Fibroblast of the aortic adventitia (primary cell): ENCODE measurements at regions not wholly inside any gene's neighbourhood (a gene's known extent, or its start where the extent isn't known, plus 50 kb on each side); places are given as distances from the start of the nearest gene placed in this dataset.

Source experiments
- DNase-seq: peaks from one replicate; pipeline ENCODE4 v3.0.0-alpha.2; 2010; ENCODE audit warnings: low read depth
- H3K4me3 ChIP-seq: 2 replicates; pipeline ENCODE4 v1.5.1; 2011; ENCODE audit warnings: low read depth, mild to moderate bottlenecking, control low read depth, low read length, moderate library complexity
- TF ChIP-seq, protein P1 (sequence below): IDR thresholded peaks from 2 replicates; pipeline ENCODE4 v1.5.1; 2011; ENCODE audit warnings: mild to moderate bottlenecking, low read length, control low read depth, inconsistent platforms; ENCODE audit not compliant: insufficient read depth

GRCh38 chr7:80563561-80564327 lies 51.9 kb upstream of the GNAT3 start:
- TF ChIP-seq, protein P1, sequence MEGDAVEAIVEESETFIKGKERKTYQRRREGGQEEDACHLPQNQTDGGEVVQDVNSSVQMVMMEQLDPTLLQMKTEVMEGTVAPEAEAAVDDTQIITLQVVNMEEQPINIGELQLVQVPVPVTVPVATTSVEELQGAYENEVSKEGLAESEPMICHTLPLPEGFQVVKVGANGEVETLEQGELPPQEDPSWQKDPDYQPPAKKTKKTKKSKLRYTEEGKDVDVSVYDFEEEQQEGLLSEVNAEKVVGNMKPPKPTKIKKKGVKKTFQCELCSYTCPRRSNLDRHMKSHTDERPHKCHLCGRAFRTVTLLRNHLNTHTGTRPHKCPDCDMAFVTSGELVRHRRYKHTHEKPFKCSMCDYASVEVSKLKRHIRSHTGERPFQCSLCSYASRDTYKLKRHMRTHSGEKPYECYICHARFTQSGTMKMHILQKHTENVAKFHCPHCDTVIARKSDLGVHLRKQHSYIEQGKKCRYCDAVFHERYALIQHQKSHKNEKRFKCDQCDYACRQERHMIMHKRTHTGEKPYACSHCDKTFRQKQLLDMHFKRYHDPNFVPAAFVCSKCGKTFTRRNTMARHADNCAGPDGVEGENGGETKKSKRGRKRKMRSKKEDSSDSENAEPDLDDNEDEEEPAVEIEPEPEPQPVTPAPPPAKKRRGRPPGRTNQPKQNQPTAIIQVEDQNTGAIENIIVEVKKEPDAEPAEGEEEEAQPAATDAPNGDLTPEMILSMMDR = no peak
- DNase-seq = no peak
- H3K4me3 ChIP-seq = no peak overlapping the region

GRCh38 chr7:80565554-80565953 lies 53.7 kb upstream of the GNAT3 start:
- DNase-seq = no peak
- no peak overlapping the region for H3K4me3 ChIP-seq
- TF ChIP-seq, protein P1 = no peak

DNA sequence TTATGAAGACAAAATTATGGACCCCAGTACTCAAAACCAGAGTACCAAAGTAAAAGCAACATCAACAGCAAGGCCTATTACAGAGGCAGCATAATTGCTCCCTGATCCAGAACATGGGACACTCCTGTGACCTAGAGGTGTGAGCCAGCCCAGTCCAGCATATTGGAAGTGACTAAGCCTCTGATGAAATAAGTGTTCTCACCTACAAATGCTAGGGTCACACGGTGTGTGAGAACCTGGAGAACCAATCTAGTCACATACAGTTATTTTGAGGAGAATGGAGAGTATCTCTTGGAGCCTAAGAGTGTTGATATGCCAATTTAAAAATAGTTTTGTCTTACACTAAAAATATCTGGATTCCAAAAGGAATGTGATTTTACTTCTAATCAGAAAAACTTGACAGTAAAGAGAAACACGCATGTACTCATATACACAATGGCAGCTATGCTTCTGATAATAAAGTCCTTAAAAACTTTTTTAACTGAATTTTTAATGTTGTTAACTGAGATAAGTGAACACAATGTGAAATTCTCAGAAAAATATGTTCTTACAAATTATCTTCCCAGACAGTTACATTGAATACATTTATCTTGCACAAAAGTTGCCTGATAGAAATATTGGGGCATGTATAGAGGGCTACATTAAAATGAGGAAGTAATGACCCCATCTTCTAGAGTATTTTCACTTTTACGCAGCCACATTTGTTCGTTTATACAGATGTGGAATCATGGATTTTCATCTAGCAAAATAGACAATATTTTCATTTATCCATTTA lies 56.8 kb upstream of the CD36 start:
- TF ChIP-seq, protein P1 = no peak
- peak; percentile 3 for DNase-seq

GRCh38 chr7:80583901-80584300 lies 54.5 kb upstream of the CD36 start:
- H3K4me3 ChIP-seq = no peak overlapping the region
- TF ChIP-seq, protein P1 = no peak
- DNase-seq = peak; percentile 58

More for the DNA sequence above, 56.8 kb upstream of the CD36 start:
- H3K4me3 ChIP-seq = no peak overlapping the region

- H3K4me3 ChIP-seq = no peak overlapping the region
- TF ChIP-seq, protein P1 = no peak
- peak; percentile 82 for DNase-seq
Measured at GRCh38 chr7:80584778-80585177, 53.7 kb upstream of the CD36 start.

- H3K4me3 ChIP-seq = no peak overlapping the region
- TF ChIP-seq, protein P1 = no peak
- no peak for DNase-seq
Measured at GRCh38 chr7:80587538-80587937, 50.9 kb upstream of the CD36 start.
